ENCODE measurements at regions not wholly inside any gene's neighbourhood (a gene's known extent, or its start where the extent isn't known, plus 50 kb on each side); places are given as distances from the start of the nearest gene placed in this dataset.

GRCh38 chr13:106835477-106835876 is 267.5 kb upstream of the ARGLU1 start:
- TF ChIP-seq, protein P1, sequence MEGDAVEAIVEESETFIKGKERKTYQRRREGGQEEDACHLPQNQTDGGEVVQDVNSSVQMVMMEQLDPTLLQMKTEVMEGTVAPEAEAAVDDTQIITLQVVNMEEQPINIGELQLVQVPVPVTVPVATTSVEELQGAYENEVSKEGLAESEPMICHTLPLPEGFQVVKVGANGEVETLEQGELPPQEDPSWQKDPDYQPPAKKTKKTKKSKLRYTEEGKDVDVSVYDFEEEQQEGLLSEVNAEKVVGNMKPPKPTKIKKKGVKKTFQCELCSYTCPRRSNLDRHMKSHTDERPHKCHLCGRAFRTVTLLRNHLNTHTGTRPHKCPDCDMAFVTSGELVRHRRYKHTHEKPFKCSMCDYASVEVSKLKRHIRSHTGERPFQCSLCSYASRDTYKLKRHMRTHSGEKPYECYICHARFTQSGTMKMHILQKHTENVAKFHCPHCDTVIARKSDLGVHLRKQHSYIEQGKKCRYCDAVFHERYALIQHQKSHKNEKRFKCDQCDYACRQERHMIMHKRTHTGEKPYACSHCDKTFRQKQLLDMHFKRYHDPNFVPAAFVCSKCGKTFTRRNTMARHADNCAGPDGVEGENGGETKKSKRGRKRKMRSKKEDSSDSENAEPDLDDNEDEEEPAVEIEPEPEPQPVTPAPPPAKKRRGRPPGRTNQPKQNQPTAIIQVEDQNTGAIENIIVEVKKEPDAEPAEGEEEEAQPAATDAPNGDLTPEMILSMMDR (IDR thresholded peaks at IDR 0.05), result no peak
- no peak for TF ChIP-seq POLR2A (IDR thresholded peaks at IDR 0.05)
